Epithelial cell of proximal tubule (primary cell): ENCODE measurements at regions not wholly inside any gene's neighbourhood (a gene's known extent, or its start where the extent isn't known, plus 50 kb on each side); places are given as distances from the start of the nearest gene placed in this dataset.
"Not testable (repeated sequence)": the region's sequence is repeated elsewhere in the genome, so short reads cannot be mapped to it uniquely, and the experiment has no call there.

Source experiments
- DNase-seq: peaks from one replicate; pipeline ENCODE4 v3.0.0-alpha.2; 2011; ENCODE audit warnings: low read depth
- H3K4me3 ChIP-seq: 2 replicates; pipeline ENCODE4 v1.5.1; 2011; ENCODE audit warnings: low read depth, mild to moderate bottlenecking, low read length
- CTCF ChIP-seq: conservative IDR thresholded peaks from 2 replicates; pipeline ENCODE4 v1.5.1; 2012; ENCODE audit warnings: low read depth, mild to moderate bottlenecking, low read length

- no peak overlapping the region for H3K4me3 ChIP-seq
- TF ChIP-seq CTCF, result no peak
- DNase-seq, result no peak
Observed at GRCh38 chr3:68515237-68515636, 417.1 kb downstream of the TAFA4 start.

GRCh38 chr3:68504201-68504600 lies 428.1 kb downstream of the TAFA4 start:
- TF ChIP-seq CTCF, result no peak
- no peak overlapping the region for H3K4me3 ChIP-seq
- DNase-seq, result no peak

GRCh38 chr3:68485845-68486244 lies 446.5 kb downstream of the TAFA4 start:
- H3K4me3 ChIP-seq, DNase-seq: not testable (repeated sequence)

- no peak for TF ChIP-seq CTCF
Observed at GRCh38 chr3:68485051-68485450, 447.3 kb downstream of the TAFA4 start.

GRCh38 chr3:68483601-68484000 lies 448.7 kb downstream of the TAFA4 start:
- TF ChIP-seq CTCF, result no peak
- DNase-seq, result no peak
- no peak overlapping the region for H3K4me3 ChIP-seq

More at GRCh38 chr3:68485051-68485450, 447.3 kb downstream of the TAFA4 start:
- no peak for DNase-seq
- H3K4me3 ChIP-seq, result no peak overlapping the region

GRCh38 chr3:68483041-68483440 lies 449.3 kb downstream of the TAFA4 start:
- DNase-seq, result no peak
- no peak overlapping the region for H3K4me3 ChIP-seq
- TF ChIP-seq CTCF, result no peak

- DNase-seq, result no peak
- H3K4me3 ChIP-seq, result no peak overlapping the region
- no peak for TF ChIP-seq CTCF
Observed at GRCh38 chr3:68482565-68482964, 449.8 kb downstream of the TAFA4 start.

- DNase-seq, result no peak
- no peak overlapping the region for H3K4me3 ChIP-seq
- TF ChIP-seq CTCF, result no peak
Observed at GRCh38 chr3:68479779-68480178, 452.6 kb downstream of the TAFA4 start.
